ENCODE measurements at regions not wholly inside any gene's neighbourhood (a gene's known extent, or its start where the extent isn't known, plus 50 kb on each side); places are given as distances from the start of the nearest gene placed in this dataset.

- H3K36me3 ChIP-seq = no peaks in the 10 kb centered on the region
- H3K4me1 ChIP-seq = no peaks in the 10 kb centered on the region
- no peak overlapping the region for H3K27ac ChIP-seq
- no peaks in the 10 kb centered on the region for H3K9me3 ChIP-seq
- no peak for TF ChIP-seq CTCF (IDR thresholded peaks at IDR 0.05)
- no peaks in the 10 kb centered on the region for H3K27me3 ChIP-seq
- H3K4me3 ChIP-seq = no peak overlapping the region
- DNase-seq (ENCODE audit: low spot score) = no peak
These were observed 146.9 kb upstream of the AHI1 start for GRCh38 chr6:135644394-135644793.

GRCh38 chr6:135647521-135647920, 150.0 kb upstream of the AHI1 start:
- TF ChIP-seq CTCF (IDR thresholded peaks at IDR 0.05) = no peak
- H3K27me3 ChIP-seq = no peaks in the 10 kb centered on the region
- H3K36me3 ChIP-seq = no peaks in the 10 kb centered on the region
- no peak overlapping the region for H3K27ac ChIP-seq
- H3K9me3 ChIP-seq = no peaks in the 10 kb centered on the region
- no peaks in the 10 kb centered on the region for H3K4me1 ChIP-seq
- no peak for DNase-seq (ENCODE audit: low spot score)
- H3K4me3 ChIP-seq = no peak overlapping the region

- no peak for DNase-seq (ENCODE audit: low spot score)
- Histone ChIP-seq H3K36me3 (no peaks in the 10 kb centered on the region), H3K4me1 (no peaks in the 10 kb centered on the region), H3K27me3 (no peaks in the 10 kb centered on the region), H3K27ac (no peak overlapping the region), H3K4me3 (no peak overlapping the region), H3K9me3 (peaks cover 0 to 28% of the 10 kb centered on the region in 2 donors)
- TF ChIP-seq CTCF (IDR thresholded peaks at IDR 0.05) = no peak
These were observed 154.6 kb upstream of the AHI1 start for GRCh38 chr6:135651964-135652755.

GRCh38 chr6:135655055-135655454, 157.5 kb upstream of the AHI1 start:
- TF ChIP-seq CTCF (IDR thresholded peaks at IDR 0.05) = no peak
- DNase-seq (ENCODE audit: low spot score) = no peak
- H3K4me1 ChIP-seq = no peaks in the 10 kb centered on the region
- no peak overlapping the region for H3K27ac ChIP-seq
- no peaks in the 10 kb centered on the region for H3K36me3 ChIP-seq
- no peaks in the 10 kb centered on the region for H3K27me3 ChIP-seq
- peaks cover 0 to 30% of the 10 kb centered on the region in 2 donors for H3K9me3 ChIP-seq
- no peak overlapping the region for H3K4me3 ChIP-seq

- Histone ChIP-seq H3K9me3 (peaks cover 0 to 30% of the 10 kb centered on the region in 2 donors), H3K36me3 (no peaks in the 10 kb centered on the region), H3K27me3 (no peaks in the 10 kb centered on the region), H3K4me3 (no peak overlapping the region), H3K27ac (no peak overlapping the region), H3K4me1 (no peaks in the 10 kb centered on the region)
- DNase-seq (ENCODE audit: low spot score) = no peak
- TF ChIP-seq CTCF (IDR thresholded peaks at IDR 0.05) = no peak
These were observed 159.7 kb upstream of the AHI1 start for GRCh38 chr6:135657207-135657606.

- Histone ChIP-seq H3K27ac (no peak overlapping the region), H3K4me3 (no peak overlapping the region), H3K9me3 (peaks cover 0 to 30% of the 10 kb centered on the region in 2 donors), H3K36me3 (no peaks in the 10 kb centered on the region), H3K27me3 (no peaks in the 10 kb centered on the region), H3K4me1 (no peaks in the 10 kb centered on the region)
- no peak for DNase-seq (ENCODE audit: low spot score)
- no peak for TF ChIP-seq CTCF (IDR thresholded peaks at IDR 0.05)
These were observed 160.9 kb upstream of the AHI1 start for GRCh38 chr6:135658481-135658880.
